HG03442 (cell line): ENCODE measurements at regions not wholly inside any gene's neighbourhood (a gene's known extent, or its start where the extent isn't known, plus 50 kb on each side); places are given as distances from the start of the nearest gene placed in this dataset.
"Not testable (repeated sequence)": the region's sequence is repeated elsewhere in the genome, so short reads cannot be mapped to it uniquely, and the experiment has no call there.

Experiments used
- ATAC-seq: cut with Tn5 transposase; IDR thresholded peaks from one replicate; pipeline ENCODE4 v1.9.1; 2021; ENCODE audit warnings: mild to moderate bottlenecking, moderate library complexity; ENCODE audit not compliant: unreplicated experiment

DNA sequence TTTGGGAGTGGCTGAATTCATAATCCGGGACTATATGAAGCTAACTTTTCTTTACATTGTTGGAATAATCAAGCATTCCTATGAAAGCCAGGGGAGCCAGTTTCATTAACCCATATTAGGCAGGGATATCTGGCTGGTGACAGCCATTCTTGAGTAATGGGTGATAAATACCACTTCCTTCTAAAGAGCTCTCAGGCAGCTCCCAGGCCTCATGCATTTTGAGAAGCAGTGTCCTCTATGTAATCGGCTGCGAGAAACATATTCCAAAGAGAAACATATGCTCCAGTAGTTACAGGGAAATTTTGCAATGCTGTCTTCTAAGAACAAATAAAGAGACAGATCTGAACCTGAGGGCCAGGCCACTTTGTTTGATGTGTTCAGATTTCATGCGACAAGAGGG lies 83.1 kb downstream of the MSX2 start:
- no peak for ATAC-seq

DNA sequence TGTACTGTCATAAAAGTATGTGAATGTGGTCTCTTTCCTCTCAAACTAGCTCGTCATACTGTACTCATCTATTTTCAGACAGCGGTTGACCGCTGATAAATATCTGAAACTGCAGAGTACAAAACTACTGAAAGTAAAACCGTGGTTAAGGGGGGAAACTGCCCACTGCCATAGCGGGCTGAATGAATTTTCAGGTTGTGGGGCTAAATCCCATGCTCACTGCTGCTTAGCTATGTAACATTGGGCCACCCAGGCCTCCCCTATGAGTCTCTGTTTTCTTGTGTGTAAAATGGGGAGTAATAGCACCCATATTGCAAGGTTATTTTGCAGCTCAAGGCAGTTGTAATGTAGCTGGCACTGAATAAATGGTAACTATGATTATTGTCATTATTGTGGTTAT lies 82.3 kb downstream of the MSX2 start:
- no peak for ATAC-seq

DNA sequence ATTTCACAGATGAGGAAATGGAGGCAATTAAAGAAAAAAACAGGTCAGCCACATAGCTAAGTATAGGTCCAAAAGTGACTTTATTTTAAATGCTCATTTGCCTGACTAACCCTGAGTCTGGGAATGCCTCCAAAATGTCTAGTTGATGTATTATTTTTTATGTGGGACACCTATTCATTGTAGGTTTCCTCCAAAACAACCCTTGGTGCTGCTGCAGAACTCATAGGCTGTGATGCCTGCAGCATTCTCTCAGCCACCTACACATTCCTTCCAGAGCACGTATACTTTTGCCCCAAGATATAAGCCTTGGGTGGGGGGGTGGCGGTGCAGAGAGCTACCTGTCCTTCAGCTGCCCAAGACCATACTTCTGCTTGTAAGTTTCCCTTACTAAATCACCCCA lies 77.4 kb downstream of the MSX2 start:
- no peak for ATAC-seq

DNA sequence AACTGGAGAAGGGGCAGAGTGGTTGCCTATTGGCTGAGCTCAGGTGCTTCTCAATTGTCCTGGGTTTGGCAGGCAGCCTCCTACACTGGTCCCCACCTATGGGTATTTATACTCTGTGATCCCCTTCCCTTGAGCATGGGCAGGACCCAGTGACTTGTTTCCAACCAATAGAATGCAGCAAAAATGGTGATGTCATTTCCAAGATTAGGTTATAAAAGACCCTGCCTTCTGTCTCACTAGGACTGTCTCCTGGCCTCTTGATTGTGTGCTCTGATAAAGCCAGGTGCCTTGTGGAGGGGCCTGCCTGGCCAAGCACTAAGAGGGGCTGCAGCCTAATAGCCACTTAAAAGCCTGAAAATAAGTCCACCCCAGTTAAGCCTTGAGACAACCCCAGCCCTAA lies 76.1 kb downstream of the MSX2 start:
- ATAC-seq: no peak

DNA sequence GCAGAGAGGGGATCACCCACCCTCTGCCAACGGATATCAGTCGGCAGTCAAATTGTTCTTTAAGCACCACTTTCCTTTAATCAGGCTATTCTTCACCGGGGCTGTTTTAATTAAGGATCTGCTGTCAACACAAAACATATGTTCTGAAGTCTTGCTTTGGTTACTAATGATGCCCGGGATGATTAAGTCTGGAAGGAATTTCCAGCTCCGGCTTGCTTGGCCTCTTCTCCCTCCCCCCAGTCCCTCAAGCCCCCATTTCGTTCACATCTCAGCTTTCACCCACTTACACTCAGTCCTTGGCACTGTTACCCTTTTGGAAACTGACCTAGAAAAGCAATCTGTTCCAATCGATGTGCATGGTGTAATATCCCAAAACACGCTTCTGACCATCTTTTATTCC lies 74.7 kb downstream of the MSX2 start:
- no peak for ATAC-seq

DNA sequence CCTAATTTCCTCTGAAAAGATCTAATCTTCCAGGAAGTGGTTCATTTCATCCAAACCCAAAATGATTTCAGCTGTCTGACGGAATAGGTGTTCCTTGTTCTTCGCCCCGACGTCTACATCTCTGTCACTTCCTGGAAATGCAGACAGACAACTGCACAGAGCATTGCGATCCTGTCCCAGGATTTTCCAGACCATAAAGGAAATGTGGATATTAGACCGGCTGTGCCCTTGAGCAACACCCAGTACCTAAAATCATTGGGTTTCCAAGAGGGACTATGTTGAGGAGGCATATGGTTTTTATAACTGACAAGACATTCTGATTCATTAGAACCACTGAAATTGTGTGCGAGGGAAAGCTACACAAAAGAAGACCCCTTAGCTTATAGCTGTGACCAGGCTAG lies 74.2 kb downstream of the MSX2 start:
- no peak for ATAC-seq

DNA sequence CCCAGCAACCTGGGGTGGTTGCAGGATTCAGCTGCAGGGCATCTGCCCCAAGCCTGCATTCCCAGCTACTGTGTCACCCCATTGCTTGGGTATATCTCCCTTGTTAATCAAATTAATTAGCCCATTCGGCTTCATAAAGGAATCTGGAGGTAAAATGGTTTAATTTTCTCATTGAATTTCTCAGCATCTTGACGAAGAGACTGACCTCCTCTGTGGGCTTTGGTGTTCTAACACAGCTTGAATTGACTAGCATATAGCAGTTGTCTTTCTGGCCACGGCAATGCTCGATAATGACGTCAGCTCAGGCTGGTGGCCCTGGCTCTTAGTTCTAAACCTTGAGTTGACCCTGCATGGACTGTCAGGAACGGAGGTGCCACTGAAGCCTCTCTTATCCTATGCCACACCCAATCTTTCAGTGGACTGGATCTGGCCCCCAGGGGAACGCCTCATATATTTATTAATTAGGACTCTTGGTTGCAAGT lies 72.4 kb downstream of the MSX2 start:
- no peak for ATAC-seq

DNA sequence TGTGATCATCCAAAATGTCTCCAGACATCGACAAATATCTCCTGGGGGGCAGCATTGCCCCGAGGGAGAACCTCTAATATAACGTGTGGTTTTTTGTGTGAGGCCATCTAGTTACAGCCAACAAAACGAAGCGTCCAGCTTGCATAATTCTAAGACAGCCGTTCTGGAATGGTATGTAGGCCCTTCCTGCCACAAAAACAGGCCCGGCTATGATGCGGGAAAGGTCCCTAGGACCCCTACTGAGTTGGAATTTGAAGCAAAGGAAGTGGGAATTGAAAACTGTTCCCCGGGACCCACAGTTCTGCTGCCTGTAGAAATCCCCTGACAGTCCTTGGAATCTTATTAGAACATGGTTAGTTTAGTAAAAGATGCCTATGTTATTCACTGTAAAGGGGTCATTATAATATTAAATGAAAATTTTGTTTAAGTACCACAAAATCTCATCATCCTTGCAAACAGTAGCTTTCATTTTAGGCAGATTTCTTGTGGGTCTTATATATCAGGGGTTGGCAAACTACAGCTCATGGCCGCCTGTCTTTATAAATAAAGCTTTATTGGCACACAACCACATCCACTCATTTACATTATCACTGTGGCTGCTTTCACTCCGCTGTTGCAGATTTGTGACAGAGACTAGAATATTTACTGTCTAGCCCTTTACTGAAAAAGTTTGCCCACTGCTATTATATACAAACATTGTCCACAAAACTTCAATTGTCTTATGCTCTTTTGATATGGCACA lies 70.7 kb downstream of the MSX2 start:
- no peak for ATAC-seq

DNA sequence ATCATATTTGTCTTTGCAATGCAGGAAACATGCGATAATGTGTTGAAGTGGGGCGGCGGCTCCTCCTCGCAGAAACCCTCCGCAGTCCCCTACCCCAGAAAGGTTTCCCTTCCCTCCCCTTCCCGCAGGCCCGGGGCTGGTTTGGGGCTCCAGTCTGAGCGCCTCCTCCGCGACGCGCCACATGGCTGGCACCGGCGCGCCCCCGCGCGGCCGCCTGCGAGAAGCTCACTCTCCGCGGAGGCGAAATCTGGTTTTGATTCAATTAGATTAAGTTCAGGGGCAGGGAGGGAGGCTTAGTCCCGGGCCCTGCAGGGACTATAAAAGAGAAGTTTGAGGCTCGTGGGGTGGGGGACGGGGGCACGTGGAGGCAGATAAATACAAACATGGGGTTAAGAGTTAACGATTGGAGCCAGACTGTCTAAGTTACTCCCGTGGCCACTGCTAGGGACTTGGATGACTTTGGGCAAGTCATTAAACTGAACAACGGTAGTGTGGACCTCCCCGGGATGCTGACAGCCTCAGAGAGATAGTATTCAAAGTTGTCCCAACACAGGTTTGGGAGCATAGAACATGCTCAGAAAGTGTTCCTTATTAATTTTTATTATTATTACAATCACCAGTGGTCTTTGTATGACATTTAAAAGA lies 69.4 kb downstream of the MSX2 start:
- ATAC-seq: no peak

DNA sequence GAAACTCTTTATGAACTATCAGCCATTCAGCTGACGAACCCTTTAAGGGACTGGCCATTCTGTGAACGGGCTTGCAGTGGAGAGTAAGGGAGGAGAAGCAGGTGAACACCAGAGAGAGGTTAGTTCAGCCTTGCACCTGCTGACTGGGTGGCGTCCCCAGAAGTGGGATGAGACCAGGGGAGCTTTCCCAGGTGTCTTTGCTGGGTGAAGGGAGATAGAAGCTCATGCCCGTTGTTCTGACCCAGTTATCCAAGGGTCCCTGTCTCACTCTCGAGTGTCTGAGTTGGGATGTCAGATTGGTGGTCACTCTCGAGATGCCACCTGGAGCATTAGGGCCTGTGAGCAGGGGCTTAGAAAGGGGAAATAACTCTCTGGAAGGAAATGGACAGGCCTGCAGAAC lies 68.7 kb downstream of the MSX2 start:
- no peak for ATAC-seq

DNA sequence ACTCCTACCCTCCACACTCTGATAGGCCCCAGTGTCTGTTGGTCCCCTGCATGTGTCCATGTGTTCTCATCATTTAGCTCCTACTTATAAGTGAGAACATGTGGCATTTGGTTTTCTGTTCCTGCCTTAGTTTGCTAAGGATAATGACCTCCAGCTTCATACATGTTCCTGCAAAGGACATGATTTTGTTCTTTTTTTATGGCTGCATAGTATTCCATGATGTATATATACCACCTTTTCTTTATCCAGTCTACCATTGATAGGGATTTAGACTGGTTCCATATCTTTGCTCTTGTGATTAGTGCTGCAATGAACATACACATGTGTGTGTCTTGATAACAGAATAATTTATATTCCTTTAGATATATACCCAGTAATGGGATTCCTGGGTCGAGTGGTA lies 67.9 kb downstream of the MSX2 start:
- ATAC-seq: not testable (repeated sequence)

DNA sequence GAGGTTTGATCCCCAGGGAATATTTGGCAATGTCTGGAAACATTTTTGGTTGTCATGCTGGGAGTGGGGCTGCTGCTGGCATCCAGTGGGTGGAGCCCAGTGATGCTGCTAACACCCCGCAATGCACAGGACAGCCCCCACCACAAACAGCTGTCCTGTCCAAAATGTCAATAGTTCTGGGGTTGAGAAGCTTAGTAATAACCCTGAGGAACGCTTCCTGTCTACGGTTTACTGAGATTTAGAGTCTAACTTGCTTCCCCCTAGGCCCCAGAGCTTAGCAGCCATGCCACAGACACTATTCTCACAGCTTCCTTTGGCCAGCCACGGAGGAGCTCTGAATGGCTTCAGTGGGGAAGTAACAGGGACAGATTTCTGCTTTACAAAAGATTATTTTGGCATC lies 66.5 kb downstream of the MSX2 start:
- no peak for ATAC-seq

DNA sequence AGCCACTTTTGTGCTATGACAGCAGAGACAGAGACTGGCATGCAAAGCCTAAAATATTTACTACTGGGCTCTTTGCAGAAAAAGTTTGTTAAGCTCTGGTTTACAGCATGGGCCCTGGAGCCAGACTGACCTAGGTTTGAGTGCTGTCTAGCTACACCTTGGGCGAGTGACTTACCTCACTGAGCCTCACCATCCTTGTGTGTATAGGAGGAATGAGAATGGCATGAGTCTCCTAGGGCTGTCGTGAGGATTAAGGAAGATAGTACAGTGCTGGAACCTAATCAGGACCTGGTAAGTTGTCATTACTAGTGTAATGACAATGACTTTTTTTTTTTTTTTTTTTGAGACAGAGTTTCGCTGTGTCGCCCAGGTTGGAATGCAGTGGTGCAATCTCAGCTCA lies 65.2 kb downstream of the MSX2 start:
- ATAC-seq: no peak

DNA sequence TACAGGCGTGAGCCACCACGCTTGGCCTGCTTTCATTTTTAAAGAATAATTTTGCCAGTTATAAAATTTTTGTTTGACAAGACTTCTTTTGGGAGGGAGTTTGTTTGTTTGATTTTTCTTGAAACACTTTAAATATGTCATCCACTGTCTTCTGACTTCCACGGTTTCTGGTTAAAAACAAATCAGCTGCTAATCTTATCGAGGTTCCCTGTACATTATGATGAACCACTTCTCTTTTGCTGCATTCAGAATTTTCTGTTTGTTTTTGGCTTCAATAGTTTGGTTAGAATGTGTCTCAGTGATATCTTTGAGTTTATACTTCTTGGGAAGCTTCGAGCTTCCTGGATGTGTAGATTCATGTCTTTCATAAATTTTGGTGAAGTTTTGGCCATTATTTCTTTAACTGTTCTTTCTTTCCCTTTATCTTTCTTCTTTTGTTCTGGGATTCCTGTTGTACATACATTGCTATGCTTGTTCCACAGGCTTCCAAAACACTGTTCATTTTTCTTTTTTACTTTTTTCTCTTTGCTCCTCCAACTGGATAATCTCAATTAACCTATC lies 60.8 kb downstream of the MSX2 start:
- no peak for ATAC-seq
